Lower lobe of right lung (tissue), 2 donors: ENCODE measurements at regions not wholly inside any gene's neighbourhood (a gene's known extent, or its start where the extent isn't known, plus 50 kb on each side); places are given as distances from the start of the nearest gene placed in this dataset.

Experiments
- ATAC-seq, 2 donors: fragments of 200-7000 bp; cut with Tn5 transposase; one replicate each; pipeline ENCODE4 v1.9.1; 2020 to 2022; ENCODE audit warnings: mild to moderate bottlenecking in 2 of 2, moderate library complexity in 2 of 2
- DNase-seq: peaks from one replicate; pipeline ENCODE4 v3.0.0-alpha.2; 2020
- H3K27ac ChIP-seq: fragments of 200-600 bp; one replicate; pipeline ENCODE4 v1.8.0; 2022
- H3K27me3 ChIP-seq: fragments of 200-600 bp; one replicate; pipeline ENCODE4 v1.8.0; 2022; ENCODE audit warnings: low read depth
- H3K36me3 ChIP-seq: fragments of 200-600 bp; one replicate; pipeline ENCODE4 v1.8.0; 2022; ENCODE audit warnings: mild to moderate bottlenecking
- H3K4me1 ChIP-seq: fragments of 200-600 bp; one replicate; pipeline ENCODE4 v1.8.0; 2022
- H3K4me3 ChIP-seq: fragments of 200-600 bp; one replicate; pipeline ENCODE4 v1.8.0; 2022; ENCODE audit warnings: mild to moderate bottlenecking
- H3K9me3 ChIP-seq: fragments of 200-600 bp; one replicate; pipeline ENCODE4 v1.8.0; 2022
- CTCF ChIP-seq: fragments of 200-600 bp; IDR thresholded peaks from one replicate; pipeline ENCODE4 v1.8.0; 2022; ENCODE audit warnings: antibody characterized with exemption, mild to moderate bottlenecking
- intact Hi-C: fragments of 100-400 bp; cut with DNase I; formaldehyde crosslinking; loops from one replicate; pipeline ENCODE4 v1.11.0; 2022
- donor health status: DM: no; HTN: yes; CAD: no; lungs with severe emphysema.

DNA sequence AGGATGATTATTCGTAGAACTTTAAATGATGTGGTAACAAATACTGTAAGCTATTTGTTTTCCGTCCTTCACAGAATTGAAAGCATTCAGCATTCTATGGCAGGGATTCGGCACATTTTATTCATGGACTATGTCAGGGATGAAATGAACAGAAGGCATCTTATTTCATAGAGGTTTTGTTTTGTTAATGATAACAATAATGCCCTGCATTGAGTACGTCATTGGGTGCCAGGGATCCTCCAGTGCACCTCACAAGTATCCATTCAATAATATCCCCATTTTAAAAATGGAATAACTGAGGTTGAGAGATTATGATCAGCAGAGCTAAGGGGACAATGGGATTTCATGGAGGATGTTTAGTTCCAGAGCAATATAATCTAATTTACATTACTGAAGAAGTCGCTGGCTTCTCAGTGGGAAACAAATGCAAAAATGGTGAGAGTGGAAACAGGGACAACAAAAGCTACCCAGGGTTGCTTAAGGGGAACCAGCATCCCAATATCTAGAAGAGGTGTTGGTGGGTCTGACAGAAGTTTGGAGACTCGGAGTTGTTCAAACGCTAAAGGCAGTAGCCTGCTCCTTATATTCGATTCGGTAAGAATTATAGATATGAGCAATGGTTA lies 985.7 kb upstream of the WWC1 start:
- no peak for ATAC-seq
- intact Hi-C loops: no loop called here

GRCh38 chr5:167307042-167307441 lies 984.4 kb upstream of the WWC1 start:
- no peak overlapping the region for H3K4me3 ChIP-seq
- H3K36me3 ChIP-seq: no peaks in the 10 kb centered on the region
- H3K9me3 ChIP-seq: no peaks in the 10 kb centered on the region
- ATAC-seq: no peak
- no peaks in the 10 kb centered on the region for H3K27me3 ChIP-seq
- H3K4me1 ChIP-seq: no peaks in the 10 kb centered on the region
- DNase-seq: no peak
- TF ChIP-seq CTCF: no peak
- intact Hi-C loops: no loop called here
- no peak overlapping the region for H3K27ac ChIP-seq

More for the DNA sequence above, 985.7 kb upstream of the WWC1 start:
- no peaks in the 10 kb centered on the region for H3K9me3 ChIP-seq
- H3K27me3 ChIP-seq: no peaks in the 10 kb centered on the region
- no peak for TF ChIP-seq CTCF
- no peaks in the 10 kb centered on the region for H3K36me3 ChIP-seq
- no peaks in the 10 kb centered on the region for H3K4me1 ChIP-seq
- no peak overlapping the region for H3K27ac ChIP-seq
- no peak for DNase-seq
- H3K4me3 ChIP-seq: no peak overlapping the region

DNA sequence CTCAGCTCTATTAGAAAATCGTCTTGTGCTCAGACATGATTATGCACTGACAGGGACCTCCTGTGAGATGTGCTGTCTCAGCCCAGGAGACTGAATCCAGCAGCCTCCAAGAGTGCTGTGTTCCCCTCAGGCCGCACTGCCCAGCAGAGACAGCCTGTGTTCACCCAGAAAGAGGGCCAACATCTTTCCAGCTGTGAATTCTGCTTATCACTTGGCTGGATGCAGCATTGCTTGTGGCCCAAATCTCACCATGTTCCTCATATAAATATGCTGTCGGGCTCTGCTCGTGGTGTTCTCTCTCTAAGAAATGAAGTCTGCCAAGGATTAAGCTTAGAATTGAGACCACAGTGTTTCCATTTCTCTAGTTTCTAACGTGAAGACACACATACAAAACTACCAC lies 983.0 kb upstream of the WWC1 start:
- H3K9me3 ChIP-seq: no peaks in the 10 kb centered on the region
- no peak overlapping the region for H3K4me3 ChIP-seq
- ATAC-seq (no peak), DNase-seq (no peak)
- no peaks in the 10 kb centered on the region for H3K36me3 ChIP-seq
- no peaks in the 10 kb centered on the region for H3K4me1 ChIP-seq
- TF ChIP-seq CTCF: no peak
- H3K27ac ChIP-seq: no peak overlapping the region
- intact Hi-C loops: no loop called here
- H3K27me3 ChIP-seq: no peaks in the 10 kb centered on the region

DNA sequence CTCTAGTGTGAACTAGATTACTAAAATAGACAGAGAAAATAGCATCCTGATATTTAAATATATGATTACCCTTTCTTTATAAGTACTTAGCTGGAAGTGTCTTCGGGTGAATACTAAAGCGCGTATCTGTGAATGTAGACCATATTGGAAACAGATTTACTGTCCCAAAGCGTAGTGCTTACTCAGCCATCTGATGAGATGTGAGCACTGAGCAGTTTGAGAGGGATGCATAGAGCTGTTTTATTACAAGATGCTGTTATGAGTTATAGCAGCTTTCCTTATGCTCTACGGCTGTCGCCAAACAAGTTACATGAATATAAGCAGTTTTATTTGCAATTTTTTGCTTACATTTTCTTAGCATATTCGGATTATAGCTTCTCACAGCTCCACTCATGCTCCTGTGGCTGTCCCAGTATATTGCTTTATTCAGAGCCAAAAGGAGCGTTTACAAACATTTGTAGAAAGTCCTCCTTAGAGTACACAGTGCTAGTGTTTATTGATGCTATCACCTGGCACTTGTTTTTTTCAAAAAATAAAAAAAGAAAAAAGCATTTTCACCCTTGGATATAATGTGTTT lies 981.4 kb upstream of the WWC1 start:
- Histone ChIP-seq H3K9me3 (no peaks in the 10 kb centered on the region), H3K36me3 (no peaks in the 10 kb centered on the region), H3K4me3 (no peak overlapping the region), H3K27me3 (no peaks in the 10 kb centered on the region), H3K4me1 (no peaks in the 10 kb centered on the region), H3K27ac (no peak overlapping the region)
- DNase-seq (no peak), ATAC-seq (no peak)
- TF ChIP-seq CTCF: no peak
- intact Hi-C loops: no loop called here

- Histone ChIP-seq H3K4me1 (no peaks in the 10 kb centered on the region), H3K27ac (no peak overlapping the region), H3K4me3 (no peak overlapping the region), H3K36me3 (no peaks in the 10 kb centered on the region), H3K9me3 (no peaks in the 10 kb centered on the region), H3K27me3 (no peaks in the 10 kb centered on the region)
- DNase-seq: no peak
- intact Hi-C loops: no loop called here
- ATAC-seq: no peak
- TF ChIP-seq CTCF: no peak
Measured at GRCh38 chr5:167311340-167311739, 980.1 kb upstream of the WWC1 start.
